ENCODE measurements at regions not wholly inside any gene's neighbourhood (a gene's known extent, or its start where the extent isn't known, plus 50 kb on each side); places are given as distances from the start of the nearest gene placed in this dataset.

DNA sequence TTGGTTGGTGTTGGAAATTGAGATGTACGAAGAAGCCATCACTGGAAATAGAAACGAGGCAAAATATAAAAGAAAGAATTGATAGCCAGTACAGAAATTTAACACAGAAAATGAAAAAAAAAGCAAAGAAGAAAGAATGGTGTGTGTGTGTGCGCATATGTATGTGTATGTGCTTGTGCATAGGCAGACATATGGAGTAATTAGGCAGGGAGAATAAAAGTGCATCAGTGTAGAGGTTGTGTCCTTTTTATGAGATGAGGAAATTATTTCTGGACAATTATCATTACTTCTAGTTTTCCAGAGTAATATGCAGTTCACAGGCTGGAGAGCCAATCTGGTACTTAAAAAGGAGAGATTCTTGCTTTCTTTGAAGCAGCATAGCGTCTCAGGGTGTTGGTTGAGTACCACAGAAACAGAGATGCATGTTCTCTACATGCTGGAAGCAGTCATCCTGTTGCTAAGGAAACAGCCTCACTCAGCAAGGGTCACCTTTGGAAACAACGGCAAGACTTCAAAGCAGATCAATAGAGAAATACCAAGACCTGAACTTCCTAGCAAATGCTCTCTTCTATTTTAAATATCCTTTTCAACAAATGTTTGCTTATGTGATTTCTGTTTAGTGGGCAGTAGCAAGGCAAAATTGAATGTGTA, 172.7 kb downstream of the TAF11L14 start:
- TF ChIP-seq, protein P1, sequence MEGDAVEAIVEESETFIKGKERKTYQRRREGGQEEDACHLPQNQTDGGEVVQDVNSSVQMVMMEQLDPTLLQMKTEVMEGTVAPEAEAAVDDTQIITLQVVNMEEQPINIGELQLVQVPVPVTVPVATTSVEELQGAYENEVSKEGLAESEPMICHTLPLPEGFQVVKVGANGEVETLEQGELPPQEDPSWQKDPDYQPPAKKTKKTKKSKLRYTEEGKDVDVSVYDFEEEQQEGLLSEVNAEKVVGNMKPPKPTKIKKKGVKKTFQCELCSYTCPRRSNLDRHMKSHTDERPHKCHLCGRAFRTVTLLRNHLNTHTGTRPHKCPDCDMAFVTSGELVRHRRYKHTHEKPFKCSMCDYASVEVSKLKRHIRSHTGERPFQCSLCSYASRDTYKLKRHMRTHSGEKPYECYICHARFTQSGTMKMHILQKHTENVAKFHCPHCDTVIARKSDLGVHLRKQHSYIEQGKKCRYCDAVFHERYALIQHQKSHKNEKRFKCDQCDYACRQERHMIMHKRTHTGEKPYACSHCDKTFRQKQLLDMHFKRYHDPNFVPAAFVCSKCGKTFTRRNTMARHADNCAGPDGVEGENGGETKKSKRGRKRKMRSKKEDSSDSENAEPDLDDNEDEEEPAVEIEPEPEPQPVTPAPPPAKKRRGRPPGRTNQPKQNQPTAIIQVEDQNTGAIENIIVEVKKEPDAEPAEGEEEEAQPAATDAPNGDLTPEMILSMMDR (conservative IDR thresholded peaks at IDR 0.05 in 1 of 2, IDR thresholded peaks at IDR 0.05 in 1 of 2; ENCODE audit: extremely low read depth in 1 of 2, insufficient read depth in 1 of 2, low read depth in 1 of 2, low read length in 2 of 2): no peak
- no peak for TF ChIP-seq EZH2 (IDR thresholded peaks at IDR 0.05; ENCODE audit: borderline replicate concordance, low read length)
